ENCODE measurements at regions not wholly inside any gene's neighbourhood (a gene's known extent, or its start where the extent isn't known, plus 50 kb on each side); places are given as distances from the start of the nearest gene placed in this dataset.

- TF ChIP-seq, protein P1, sequence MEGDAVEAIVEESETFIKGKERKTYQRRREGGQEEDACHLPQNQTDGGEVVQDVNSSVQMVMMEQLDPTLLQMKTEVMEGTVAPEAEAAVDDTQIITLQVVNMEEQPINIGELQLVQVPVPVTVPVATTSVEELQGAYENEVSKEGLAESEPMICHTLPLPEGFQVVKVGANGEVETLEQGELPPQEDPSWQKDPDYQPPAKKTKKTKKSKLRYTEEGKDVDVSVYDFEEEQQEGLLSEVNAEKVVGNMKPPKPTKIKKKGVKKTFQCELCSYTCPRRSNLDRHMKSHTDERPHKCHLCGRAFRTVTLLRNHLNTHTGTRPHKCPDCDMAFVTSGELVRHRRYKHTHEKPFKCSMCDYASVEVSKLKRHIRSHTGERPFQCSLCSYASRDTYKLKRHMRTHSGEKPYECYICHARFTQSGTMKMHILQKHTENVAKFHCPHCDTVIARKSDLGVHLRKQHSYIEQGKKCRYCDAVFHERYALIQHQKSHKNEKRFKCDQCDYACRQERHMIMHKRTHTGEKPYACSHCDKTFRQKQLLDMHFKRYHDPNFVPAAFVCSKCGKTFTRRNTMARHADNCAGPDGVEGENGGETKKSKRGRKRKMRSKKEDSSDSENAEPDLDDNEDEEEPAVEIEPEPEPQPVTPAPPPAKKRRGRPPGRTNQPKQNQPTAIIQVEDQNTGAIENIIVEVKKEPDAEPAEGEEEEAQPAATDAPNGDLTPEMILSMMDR (IDR thresholded peaks at IDR 0.05 in 4 of 5, conservative IDR thresholded peaks at IDR 0.05 in 1 of 5) = no peak
- no peak for TF ChIP-seq POLR2A (IDR thresholded peaks at IDR 0.05)
These were observed 232.2 kb upstream of the GRIN3A start for GRCh38 chr9:101970609-101971008.
